CD4-positive, alpha-beta T cell treated with Interleukin-15 for 4 hours (primary cell): ENCODE measurements at regions not wholly inside any gene's neighbourhood (a gene's known extent, or its start where the extent isn't known, plus 50 kb on each side); places are given as distances from the start of the nearest gene placed in this dataset.
"Not testable (repeated sequence)": the region's sequence is repeated elsewhere in the genome, so short reads cannot be mapped to it uniquely, and the experiment has no call there.

Experiments
- DNase-seq: peaks from one replicate; pipeline ENCODE4 v3.0.0-alpha.2; 2020; ENCODE audit warnings: low spot score

- no peak for DNase-seq
Measured at GRCh38 chr2:8424997-8425900, 256.6 kb upstream of the ID2 start.

GRCh38 chr2:8426550-8426949 lies 255.3 kb upstream of the ID2 start:
- DNase-seq: no peak

GRCh38 chr2:8427211-8427610 lies 254.6 kb upstream of the ID2 start:
- no peak for DNase-seq

- DNase-seq: no peak
Measured at GRCh38 chr2:8430628-8431027, 251.2 kb upstream of the ID2 start.

DNA sequence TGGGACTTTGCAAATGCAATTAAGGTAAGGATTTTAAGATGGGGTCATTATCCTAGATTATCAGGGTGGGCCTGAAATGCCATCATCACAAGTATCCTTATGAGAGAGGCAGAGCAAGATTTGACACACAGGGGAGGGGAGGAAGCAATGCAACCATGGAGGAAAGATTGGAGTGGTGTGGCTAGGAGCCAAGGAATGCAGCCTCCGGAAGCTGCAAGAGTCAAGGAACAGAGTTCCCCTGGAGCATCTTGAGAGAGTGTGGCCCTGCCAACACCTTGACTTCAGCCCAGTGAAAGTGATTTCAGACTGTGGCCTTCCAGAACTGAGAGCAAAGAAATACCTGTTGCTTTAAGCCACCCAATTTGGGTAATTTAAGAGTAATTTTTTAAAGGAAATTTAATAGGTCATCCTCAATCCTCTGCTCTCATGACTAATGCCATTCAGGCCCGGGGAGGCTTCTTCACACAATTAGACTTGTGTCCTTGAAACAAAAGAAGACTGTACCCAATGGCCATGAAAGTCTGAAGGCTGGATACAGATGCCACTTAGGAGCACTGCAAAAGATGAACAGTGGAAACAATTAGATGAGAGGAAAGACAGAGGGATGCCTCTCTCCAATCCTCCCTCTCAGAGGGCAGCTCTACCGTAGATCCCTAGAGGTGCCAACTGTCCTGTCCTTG lies 250.3 kb upstream of the ID2 start:
- no peak for DNase-seq

- DNase-seq: no peak
Measured at GRCh38 chr2:8432706-8433336, 249.0 kb upstream of the ID2 start.

GRCh38 chr2:8433390-8433789 lies 248.5 kb upstream of the ID2 start:
- no peak for DNase-seq

- no peak for DNase-seq
Measured at GRCh38 chr2:8435608-8436007, 246.2 kb upstream of the ID2 start.

GRCh38 chr2:8436585-8436984 lies 245.3 kb upstream of the ID2 start:
- DNase-seq: no peak

GRCh38 chr2:8437228-8437948 lies 244.5 kb upstream of the ID2 start:
- DNase-seq: no peak

- DNase-seq: no peak
Measured at GRCh38 chr2:8437949-8438400, 243.9 kb upstream of the ID2 start.

- DNase-seq: no peak
Measured at GRCh38 chr2:8438476-8438875, 243.4 kb upstream of the ID2 start.

DNA sequence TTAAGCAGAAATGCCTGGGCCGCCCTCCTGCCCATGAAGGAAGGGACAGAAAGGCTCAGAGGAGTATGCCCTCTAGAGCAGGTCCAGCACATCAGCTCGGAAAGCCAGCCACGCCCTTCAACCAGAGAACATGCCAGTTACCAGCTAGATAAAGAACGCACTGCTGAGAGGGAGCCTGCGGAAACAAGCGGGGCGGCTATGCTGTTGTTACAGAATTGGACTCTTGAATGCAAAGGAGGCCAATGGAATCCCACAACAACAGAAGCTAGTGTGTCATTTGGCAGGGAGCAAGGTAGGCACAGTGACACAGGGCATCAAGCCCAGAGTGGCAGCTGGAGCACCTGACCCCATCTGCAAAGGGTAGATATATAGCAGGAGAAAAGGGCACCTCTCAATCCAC lies 242.9 kb upstream of the ID2 start:
- DNase-seq: no peak

- no peak for DNase-seq
Measured at GRCh38 chr2:8440029-8440778, 241.7 kb upstream of the ID2 start.

DNA sequence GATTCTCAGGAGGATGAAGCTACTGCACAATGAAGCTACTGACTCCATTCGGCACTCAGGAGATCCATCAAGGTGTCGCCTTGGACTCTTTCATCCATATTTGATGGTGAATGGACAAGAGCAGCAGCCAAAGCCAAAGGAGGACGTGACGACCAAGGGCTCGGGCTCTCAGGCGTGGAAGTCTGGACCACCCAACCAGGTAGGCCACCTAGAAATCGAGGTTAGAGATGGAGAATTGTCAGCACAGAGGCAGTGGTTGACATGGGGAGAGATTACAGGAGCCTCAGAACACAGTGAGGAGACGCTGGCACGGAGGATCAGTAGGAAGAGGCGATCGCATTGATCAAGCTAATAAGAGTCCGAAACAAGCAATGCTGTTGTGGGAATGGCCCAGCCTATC lies 240.5 kb upstream of the ID2 start:
- DNase-seq: no peak

GRCh38 chr2:8441986-8442385 lies 239.9 kb upstream of the ID2 start:
- DNase-seq: no peak

DNA sequence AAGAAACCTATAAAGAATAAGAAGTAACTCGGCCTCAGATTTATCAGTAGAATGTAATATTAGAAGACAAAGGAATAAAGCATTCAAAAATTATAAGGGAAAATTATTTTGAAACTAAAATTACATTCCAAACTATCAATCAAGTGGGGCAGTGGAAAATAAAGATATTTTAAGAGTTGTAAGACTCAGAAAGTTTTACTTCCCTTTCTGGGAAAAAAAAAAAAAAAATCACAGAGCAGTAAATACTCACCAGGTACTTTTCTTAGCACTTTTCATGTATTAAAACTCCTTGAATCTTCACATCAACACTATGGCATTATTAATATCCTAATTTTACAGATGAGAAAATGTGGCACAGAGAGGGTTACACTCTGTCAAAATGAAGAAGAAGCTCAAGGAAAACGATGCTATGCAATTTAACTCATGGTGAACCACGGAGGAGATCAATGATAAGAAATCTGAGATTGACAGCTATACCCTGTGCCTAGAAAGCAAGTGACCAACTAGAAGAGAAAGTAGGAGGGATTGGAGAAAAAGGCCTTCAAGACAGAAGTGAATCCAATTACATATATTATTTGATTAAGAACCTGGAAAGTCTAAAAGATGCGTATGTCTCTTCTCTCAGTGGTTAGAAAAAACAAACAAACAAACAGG lies 238.9 kb upstream of the ID2 start:
- no peak for DNase-seq

DNA sequence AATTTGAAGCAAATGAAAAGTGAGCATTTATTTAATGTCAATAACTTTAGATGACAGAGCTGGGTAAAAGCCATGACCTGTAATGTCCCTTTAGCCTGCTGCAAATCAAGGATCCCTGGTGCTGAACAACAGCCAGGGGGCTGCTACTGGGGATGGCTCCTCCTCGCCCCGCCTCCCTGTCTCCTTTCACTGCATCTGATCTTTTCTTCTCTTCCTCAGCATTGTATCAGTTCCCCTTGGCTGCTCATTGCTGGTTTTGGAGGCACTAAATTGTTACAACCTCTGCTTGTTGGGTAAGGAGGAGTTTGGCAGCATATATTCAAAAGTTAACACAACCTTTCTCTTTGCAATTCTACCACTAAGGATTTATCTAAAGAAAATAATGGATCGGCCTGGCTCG lies 236.3 kb upstream of the ID2 start:
- DNase-seq: no peak

- DNase-seq: not testable (repeated sequence)
Measured at GRCh38 chr2:8446751-8447150, 235.1 kb upstream of the ID2 start.

- DNase-seq: no peak
Measured at GRCh38 chr2:8447610-8448221, 234.1 kb upstream of the ID2 start.
